Activated CD8-positive, alpha-beta memory T cell treated with anti-CD3 and anti-CD28 coated beads for 48 hours (primary cell): ENCODE measurements at regions not wholly inside any gene's neighbourhood (a gene's known extent, or its start where the extent isn't known, plus 50 kb on each side); places are given as distances from the start of the nearest gene placed in this dataset.

Experiments used
- DNase-seq, 3 experiments: peaks; one replicate each; pipeline ENCODE4 v3.0.0-alpha.2; 2020; ENCODE audit warnings: low read depth in 2 of 3, low spot score in 2 of 3

GRCh38 chr10:90319188-90319914, 538.5 kb downstream of the HTR7 start:
- DNase-seq, result no peak

GRCh38 chr10:90321132-90321816, 536.6 kb downstream of the HTR7 start:
- no peak for DNase-seq

GRCh38 chr10:90326498-90327267, 531.2 kb downstream of the HTR7 start:
- DNase-seq, result no peak

- DNase-seq, result no peak
Observed at GRCh38 chr10:90327611-90328010, 530.2 kb downstream of the HTR7 start.

- DNase-seq, result no peak
Observed at GRCh38 chr10:90328459-90328858, 529.4 kb downstream of the HTR7 start.

- DNase-seq, result no peak
Observed at GRCh38 chr10:90328896-90329295, 528.9 kb downstream of the HTR7 start.

- no peak for DNase-seq
Observed at GRCh38 chr10:90337316-90337715, 520.5 kb downstream of the HTR7 start.

GRCh38 chr10:90342480-90342879, 515.4 kb downstream of the HTR7 start:
- no peak for DNase-seq

GRCh38 chr10:90344226-90344625, 513.6 kb downstream of the HTR7 start:
- no peak for DNase-seq

- no peak for DNase-seq
Observed at GRCh38 chr10:90347239-90347638, 510.6 kb downstream of the HTR7 start.

GRCh38 chr10:90350122-90350521, 507.7 kb downstream of the HTR7 start:
- DNase-seq, result no peak

GRCh38 chr10:90352288-90352687, 505.6 kb downstream of the HTR7 start:
- no peak for DNase-seq

GRCh38 chr10:90354914-90355313, 502.9 kb downstream of the HTR7 start:
- no peak for DNase-seq

GRCh38 chr10:90363799-90364483, 493.9 kb downstream of the HTR7 start:
- no peak for DNase-seq

- DNase-seq, result no peak
Observed at GRCh38 chr10:90372451-90372850, 485.4 kb downstream of the HTR7 start.

- no peak for DNase-seq
Observed at GRCh38 chr10:90373911-90374310, 483.9 kb downstream of the HTR7 start.

- no peak for DNase-seq
Observed at GRCh38 chr10:90378524-90379076, 479.2 kb downstream of the HTR7 start.

GRCh38 chr10:90381468-90381867, 476.4 kb downstream of the HTR7 start:
- DNase-seq, result no peak

GRCh38 chr10:90389876-90390275, 468.0 kb downstream of the HTR7 start:
- no peak for DNase-seq

- DNase-seq, result no peak
Observed at GRCh38 chr10:90394311-90394710, 463.5 kb downstream of the HTR7 start.

GRCh38 chr10:90396721-90397120, 461.1 kb downstream of the HTR7 start:
- DNase-seq, result no peak
